ENCODE measurements at regions not wholly inside any gene's neighbourhood (a gene's known extent, or its start where the extent isn't known, plus 50 kb on each side); places are given as distances from the start of the nearest gene placed in this dataset.

- peak in 1 of 2 donors; percentile 26 for DNase-seq
Observed at GRCh38 chr10:98332623-98333269, 64.8 kb upstream of the LOXL4 start.

GRCh38 chr10:98331885-98332284 lies 63.9 kb upstream of the LOXL4 start:
- DNase-seq = no peak

GRCh38 chr10:98330987-98331386 lies 63.0 kb upstream of the LOXL4 start:
- no peak for DNase-seq

GRCh38 chr10:98328640-98329039 lies 60.6 kb upstream of the LOXL4 start:
- no peak for DNase-seq

GRCh38 chr10:98328163-98328562 lies 60.2 kb upstream of the LOXL4 start:
- no peak for DNase-seq

- no peak for DNase-seq
Observed at GRCh38 chr10:98326621-98327027, 58.6 kb upstream of the LOXL4 start.

GRCh38 chr10:98323221-98324164 lies 55.5 kb upstream of the LOXL4 start:
- no peak for DNase-seq

GRCh38 chr10:98321186-98321780 lies 53.3 kb upstream of the LOXL4 start:
- DNase-seq = no peak

- DNase-seq = no peak
Observed at GRCh38 chr10:98320486-98321185, 52.6 kb upstream of the LOXL4 start.

- DNase-seq = no peak
Observed at GRCh38 chr10:98318861-98319260, 50.9 kb upstream of the LOXL4 start.
